Erythroblast (primary cell): ENCODE measurements at regions not wholly inside any gene's neighbourhood (a gene's known extent, or its start where the extent isn't known, plus 50 kb on each side); places are given as distances from the start of the nearest gene placed in this dataset.

ENCODE experiments used
- GATA1 ChIP-seq: IDR thresholded peaks from 2 replicates; pipeline ENCODE4 v1.6.1; 2011; ENCODE audit warnings: low read depth, mild to moderate bottlenecking, control low read depth, low read length, moderate library complexity
- POLR2A ChIP-seq: IDR thresholded peaks from 2 replicates; pipeline ENCODE4 v1.6.1; 2011; ENCODE audit warnings: mild to moderate bottlenecking, low read length

- TF ChIP-seq POLR2A (no peak), GATA1 (no peak)
Observed at GRCh38 chr6:167528976-167529375, 204.1 kb downstream of the TTLL2 start.
